ENCODE measurements at regions not wholly inside any gene's neighbourhood (a gene's known extent, or its start where the extent isn't known, plus 50 kb on each side); places are given as distances from the start of the nearest gene placed in this dataset.

DNA sequence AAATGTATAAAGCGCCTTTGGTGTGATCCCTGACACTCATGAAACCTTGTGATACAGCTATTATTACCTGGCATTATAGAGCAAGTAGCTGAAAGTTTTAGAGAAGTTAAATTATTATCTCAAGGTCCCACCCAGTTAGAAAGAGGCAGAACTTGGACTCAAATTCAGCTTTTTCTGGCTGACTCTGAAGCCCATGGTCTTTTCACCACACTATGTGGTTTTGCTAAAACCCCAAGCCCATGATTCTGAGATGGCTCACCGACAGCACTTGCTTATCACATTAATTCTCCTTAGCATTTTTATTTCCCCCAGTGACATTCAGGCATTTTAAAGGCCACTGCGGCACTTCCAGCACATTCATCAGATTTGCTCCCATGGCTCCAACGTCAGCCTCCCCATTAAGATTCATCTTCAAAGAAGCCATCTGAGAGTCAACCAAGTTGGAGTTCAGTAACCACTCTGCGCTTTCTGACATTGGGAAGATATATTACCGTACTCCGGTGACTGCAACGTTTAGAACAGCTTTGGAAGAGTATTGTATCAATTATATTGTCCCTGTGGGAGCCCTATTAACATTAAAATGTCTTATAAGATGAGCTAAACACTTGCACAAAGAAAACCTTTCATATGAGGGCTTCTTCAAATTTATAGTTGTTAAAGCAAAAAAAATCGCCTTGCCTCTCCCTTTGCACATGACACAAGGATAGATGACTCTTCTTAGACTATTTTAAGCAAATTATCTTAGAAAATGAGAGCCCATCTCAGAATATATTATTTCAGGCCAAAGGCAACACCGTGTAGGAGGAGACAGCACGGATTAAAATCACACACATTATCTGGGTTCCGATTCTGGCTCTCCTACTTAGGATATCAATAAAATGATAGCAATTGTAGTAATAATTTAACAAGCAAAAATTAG is 638.1 kb downstream of the ACTL7B start:
- no peaks in the 10 kb centered on the region for H3K27me3 ChIP-seq (replicated peaks; ENCODE audit: control insufficient read depth, insufficient read depth, low read length)
- no peak overlapping the region for H3K4me3 ChIP-seq (ENCODE audit: low read depth, low read length)
- intact Hi-C loops (cut with micrococcal nuclease; ENCODE audit: unreplicated experiment): no loop called here
- H3K36me3 ChIP-seq (ENCODE audit: control insufficient read depth, insufficient read depth, low read length): no peaks in the 10 kb centered on the region
- ChIA-PET CTCF (no interaction called here), POLR2A (no interaction called here)
- H3K4me1 Mint-ChIP-seq (ENCODE audit: low read depth, unreplicated experiment): peaks cover 3% of the 10 kb centered on the region
- no TSS peak for BruUV-seq (replicated peaks)
- no peaks in the 10 kb centered on the region for H3K36me3 Mint-ChIP-seq (ENCODE audit: insufficient read depth, unreplicated experiment)
- no peaks in the 10 kb centered on the region for H3K9me3 Mint-ChIP-seq (ENCODE audit: unreplicated experiment)
- no peaks in the 10 kb centered on the region for H3K27me3 Mint-ChIP-seq (ENCODE audit: insufficient read depth, unreplicated experiment)
- TF ChIP-seq CTCF (IDR thresholded peaks at IDR 0.05; ENCODE audit: insufficient read depth in 1 of 2, low read depth in 1 of 2, low read length in 1 of 2, severe bottlenecking in 1 of 2, unreplicated experiment in 1 of 2): no peak
- no peaks in the 10 kb centered on the region for H3K9me3 ChIP-seq
- DNase-seq: no peak
- H3K4me3 Mint-ChIP-seq (ENCODE audit: unreplicated experiment): no peak overlapping the region
- no peaks in the 10 kb centered on the region for H3K4me1 ChIP-seq
- H3K27ac Mint-ChIP-seq (ENCODE audit: unreplicated experiment): no peak overlapping the region

DNA sequence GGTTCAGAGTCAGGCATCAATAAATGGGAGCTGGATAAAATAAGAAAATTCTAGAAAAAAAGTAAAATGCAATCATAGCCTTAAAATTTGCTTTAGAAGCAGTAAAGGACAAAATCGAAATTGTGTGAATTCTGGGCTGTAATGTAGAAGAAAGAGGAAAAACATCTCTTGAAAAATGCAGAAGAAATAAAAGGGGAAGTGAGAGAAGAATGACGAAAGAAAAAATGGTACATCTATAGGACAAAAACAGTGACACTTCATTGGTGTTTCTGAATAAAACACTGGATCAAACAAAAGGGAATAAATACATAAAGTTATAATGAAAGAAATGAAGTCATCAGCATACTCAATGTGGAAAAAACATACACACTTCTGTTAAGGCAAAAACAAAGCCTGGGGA is 642.3 kb downstream of the ACTL7B start:
- H3K27me3 Mint-ChIP-seq (ENCODE audit: insufficient read depth, unreplicated experiment): no peaks in the 10 kb centered on the region
- H3K4me3 ChIP-seq (ENCODE audit: low read depth, low read length): no peak overlapping the region
- DNase-seq: no peak
- no peaks in the 10 kb centered on the region for H3K27me3 ChIP-seq (replicated peaks; ENCODE audit: control insufficient read depth, insufficient read depth, low read length)
- peaks cover 8% of the 10 kb centered on the region for H3K4me1 Mint-ChIP-seq (ENCODE audit: low read depth, unreplicated experiment)
- H3K9me3 ChIP-seq: no peaks in the 10 kb centered on the region
- no peaks in the 10 kb centered on the region for H3K36me3 Mint-ChIP-seq (ENCODE audit: insufficient read depth, unreplicated experiment)
- no peak overlapping the region for H3K27ac Mint-ChIP-seq (ENCODE audit: unreplicated experiment)
- H3K9me3 Mint-ChIP-seq (ENCODE audit: unreplicated experiment): no peaks in the 10 kb centered on the region
- intact Hi-C loops (cut with micrococcal nuclease; ENCODE audit: unreplicated experiment): no loop called here
- no peak overlapping the region for H3K4me3 Mint-ChIP-seq (ENCODE audit: unreplicated experiment)
- CTCF ChIA-PET: no interaction called here
- POLR2A ChIA-PET: no interaction called here
- H3K36me3 ChIP-seq (ENCODE audit: control insufficient read depth, insufficient read depth, low read length): no peaks in the 10 kb centered on the region
- H3K4me1 ChIP-seq: no peaks in the 10 kb centered on the region
- BruUV-seq (replicated peaks): no TSS peak
- no peak for TF ChIP-seq CTCF (IDR thresholded peaks at IDR 0.05; ENCODE audit: insufficient read depth in 1 of 2, low read depth in 1 of 2, low read length in 1 of 2, severe bottlenecking in 1 of 2, unreplicated experiment in 1 of 2)

- ChIA-PET POLR2A (no interaction called here), CTCF (no interaction called here)
- TF ChIP-seq CTCF (IDR thresholded peaks at IDR 0.05; ENCODE audit: insufficient read depth in 1 of 2, low read depth in 1 of 2, low read length in 1 of 2, severe bottlenecking in 1 of 2, unreplicated experiment in 1 of 2): no peak
- no peak overlapping the region for H3K27ac Mint-ChIP-seq (ENCODE audit: unreplicated experiment)
- Histone ChIP-seq H3K36me3 (ENCODE audit: control insufficient read depth, insufficient read depth, low read length) (no peaks in the 10 kb centered on the region), H3K27me3 (replicated peaks; ENCODE audit: control insufficient read depth, insufficient read depth, low read length) (no peaks in the 10 kb centered on the region), H3K4me1 (no peaks in the 10 kb centered on the region), H3K9me3 (no peaks in the 10 kb centered on the region), H3K4me3 (ENCODE audit: low read depth, low read length) (no peak overlapping the region)
- H3K27me3 Mint-ChIP-seq (ENCODE audit: insufficient read depth, unreplicated experiment): no peaks in the 10 kb centered on the region
- no peaks in the 10 kb centered on the region for H3K36me3 Mint-ChIP-seq (ENCODE audit: insufficient read depth, unreplicated experiment)
- H3K4me3 Mint-ChIP-seq (ENCODE audit: unreplicated experiment): no peak overlapping the region
- no peaks in the 10 kb centered on the region for H3K9me3 Mint-ChIP-seq (ENCODE audit: unreplicated experiment)
- DNase-seq: peak in 1 of 2 experiments; percentile 40
- BruUV-seq (replicated peaks): no TSS peak
- intact Hi-C loops (cut with micrococcal nuclease; ENCODE audit: unreplicated experiment): no loop called here
- peaks cover 8% of the 10 kb centered on the region for H3K4me1 Mint-ChIP-seq (ENCODE audit: low read depth, unreplicated experiment)
Measured at GRCh38 chr9:108212184-108212583, 643.6 kb downstream of the ACTL7B start.

All from Caco-2 (cell line).